ENCODE measurements at regions not wholly inside any gene's neighbourhood (a gene's known extent, or its start where the extent isn't known, plus 50 kb on each side); places are given as distances from the start of the nearest gene placed in this dataset.

- TF ChIP-seq CTCF (IDR thresholded peaks at IDR 0.05 in 4 of 5, conservative IDR thresholded peaks at IDR 0.05 in 1 of 5) (no peak), POLR2A (IDR thresholded peaks at IDR 0.05) (no peak)
Observed at GRCh38 chr2:176926453-176926852, 286.1 kb upstream of the HNRNPA3 start.
